HepG2 (cell line): ENCODE measurements at regions not wholly inside any gene's neighbourhood (a gene's known extent, or its start where the extent isn't known, plus 50 kb on each side); places are given as distances from the start of the nearest gene placed in this dataset.

Experiments
- ATAC-seq: fragments of 200-7000 bp; cut with Tn5 transposase; 3 replicates; pipeline ENCODE4 v1.9.1; 2020; ENCODE audit warnings: mild to moderate bottlenecking, moderate library complexity
- BruUV-seq: library from RNA; stranded (reverse); fragments of 400-500 nt; replicated peaks from 2 replicates; lab custom pipeline; 2021; lab: Mats Ljungman, UMichigan
- CTCF ChIA-PET: fragments of 300-600 bp; formaldehyde crosslinking; extraction: SDS; loops from one replicate; lab custom pipeline; 2021; ENCODE audit warnings: low total read pairs, inconsistent platforms, low intra/inter-chr PET ratio; lab: Yijun Ruan, JAX
- POLR2A ChIA-PET: fragments of 350-600 bp; sonication (Branson Sonifier 250); formaldehyde crosslinking; loops from one replicate; lab custom pipeline; 2020; ENCODE audit warnings: antibody characterized with exemption, inconsistent platforms; lab: Yijun Ruan, JAX
- DNase-seq: peaks from one replicate; pipeline ENCODE4 v3.0.0-alpha.2; 2015; ENCODE audit warnings: low spot score
- FAIRE-seq: peaks from 3 replicates; lab custom pipeline; 2011; peaks lifted over from hg19 to GRCh38; lab: Jason Lieb, UNC
- H2AFZ ChIP-seq: one replicate; pipeline ENCODE4 v1.6.1; 2011; ENCODE audit warnings: low read length, inconsistent platforms
- H3K27ac ChIP-seq: fragments of 300-600 bp; 3 replicates; pipeline ENCODE4 v1.8.0; 2011; ENCODE audit warnings: mixed run types, mild to moderate bottlenecking, mixed read lengths, low read length, inconsistent platforms; ENCODE audit not compliant: insufficient read depth; ENCODE audit errors: extremely low read length
- H3K27me3 ChIP-seq, 2 experiments: fragments of 200-600 bp in 1 of 2; 2 replicates in 1 of 2; 3 replicates in 1 of 2; pipeline versions ENCODE4 v1.6.0 to v1.8.0; 2011; ENCODE audit warnings: low read length in 2 of 2, mild to moderate bottlenecking in 2 of 2, moderate library complexity in 2 of 2, inconsistent platforms in 1 of 2; ENCODE audit not compliant: insufficient read depth in 2 of 2, control insufficient read depth in 1 of 2
- H3K36me3 ChIP-seq, 2 experiments: fragments of 200-600 bp in 1 of 2; replicated peaks in 1 of 2; 2 replicates in 1 of 2; 3 replicates in 1 of 2; pipeline versions ENCODE4 v1.5.1 to v1.8.0; 2011; ENCODE audit warnings: low read length in 2 of 2, inconsistent platforms in 1 of 2; ENCODE audit not compliant: insufficient read depth in 2 of 2, control insufficient read depth in 1 of 2
- H3K4me1 ChIP-seq: 2 replicates; pipeline ENCODE4 v1.5.1; 2012; ENCODE audit warnings: low read length, inconsistent platforms; ENCODE audit not compliant: insufficient read depth
- H3K4me2 ChIP-seq: 2 replicates; pipeline ENCODE4 v1.6.0; 2011; ENCODE audit warnings: low read depth, low read length, inconsistent platforms
- H3K4me3 ChIP-seq, 3 experiments: fragments of 200-600 bp in 1 of 3; sonication (generic), shearing (Covaris generic) in 1 of 3; replicated peaks in 1 of 3; 2 replicates each; pipeline ENCODE4 v1.5.1; 2011 to 2016; ENCODE audit warnings: low read length in 3 of 3, inconsistent platforms in 2 of 3, low read depth in 2 of 3, mild to moderate bottlenecking in 2 of 3, control low read depth in 1 of 3, mixed read lengths in 1 of 3; ENCODE audit not compliant: insufficient read depth in 1 of 3
- H3K79me2 ChIP-seq: one replicate; pipeline ENCODE4 v1.6.1; 2011; ENCODE audit warnings: low read length, inconsistent platforms; ENCODE audit not compliant: insufficient read depth
- H3K9ac ChIP-seq: 2 replicates; pipeline ENCODE4 v1.6.0; 2011; ENCODE audit warnings: mild to moderate bottlenecking, low read depth, low read length, inconsistent platforms; ENCODE audit not compliant: insufficient read depth
- H3K9me3 ChIP-seq: 2 replicates; pipeline ENCODE4 v1.5.1; 2012; ENCODE audit warnings: mild to moderate bottlenecking, low read length
- H4K20me1 ChIP-seq: 2 replicates; pipeline ENCODE4 v1.6.0; 2011; ENCODE audit warnings: inconsistent platforms, mild to moderate bottlenecking, low read length, moderate library complexity; ENCODE audit not compliant: insufficient read depth
- CEBPB ChIP-seq: IDR thresholded peaks from 2 replicates; pipeline ENCODE4 v1.6.1; 2011; ENCODE audit warnings: low read depth, low read length, improper control_type of control experiment, borderline replicate concordance
- HBP1 ChIP-seq: IDR thresholded peaks from 2 replicates; pipeline ENCODE4 v1.6.1; 2016; ENCODE audit warnings: low read depth, control low read depth
- IRF2 ChIP-seq: IDR thresholded peaks from 2 replicates; pipeline ENCODE4 v1.6.1; 2018; ENCODE audit warnings: missing genetic modification reagents, missing compliant biosample characterization
- KAT8 ChIP-seq: IDR thresholded peaks from 2 replicates; pipeline ENCODE4 v1.6.1; 2016; ENCODE audit warnings: missing genetic modification reagents, missing compliant biosample characterization
- MXD1 ChIP-seq: sonication (generic); formaldehyde crosslinking; IDR thresholded peaks from 2 replicates; pipeline ENCODE4 v1.4.0; 2020; ENCODE audit warnings: mild to moderate bottlenecking, missing genetic modification reagents
- NONO ChIP-seq, 2 experiments: fragments of 450-650 bp in 1 of 2; sonication (generic) in 1 of 2; formaldehyde crosslinking in 1 of 2; IDR thresholded peaks in 1 of 2; conservative IDR thresholded peaks in 1 of 2; 2 replicates each; pipeline versions ENCODE4 v1.6.1 to v1.8.0; 2017 to 2022; ENCODE audit warnings: mild to moderate bottlenecking in 1 of 2, missing genetic modification reagents in 1 of 2, moderate library complexity in 1 of 2
- REXO4 ChIP-seq: sonication (generic); formaldehyde crosslinking; IDR thresholded peaks from 2 replicates; pipeline ENCODE4 v1.8.0; 2022; ENCODE audit warnings: missing genetic modification reagents, mild to moderate bottlenecking, borderline replicate concordance
- RFX5 ChIP-seq: IDR thresholded peaks from 2 replicates; pipeline ENCODE4 v1.6.1; 2011; ENCODE audit warnings: low read depth, low read length, improper control_type of control experiment
- TSC22D2 ChIP-seq: sonication (generic); formaldehyde crosslinking; IDR thresholded peaks from 2 replicates; pipeline ENCODE4 v1.5.1; 2020; ENCODE audit warnings: missing genetic modification reagents, mild to moderate bottlenecking, borderline replicate concordance
- YEATS2 ChIP-seq: sonication (generic); formaldehyde crosslinking; IDR thresholded peaks from 2 replicates; pipeline ENCODE4 v1.4.0; 2020; ENCODE audit warnings: missing genetic modification reagents, borderline replicate concordance
- ZBTB8A ChIP-seq: sonication (generic); formaldehyde crosslinking; IDR thresholded peaks from 2 replicates; pipeline ENCODE4 v1.4.0; 2020; ENCODE audit warnings: mild to moderate bottlenecking, low read depth, missing genetic modification reagents, borderline replicate concordance
- ZNF256 ChIP-seq: sonication (generic); formaldehyde crosslinking; conservative IDR thresholded peaks from 2 replicates; pipeline ENCODE4 v1.4.0; 2020; ENCODE audit warnings: missing genetic modification reagents
- ZNF282 ChIP-seq: fragments of 450-650 bp; IDR thresholded peaks from 2 replicates; pipeline ENCODE4 v1.6.1; 2018; ENCODE audit not compliant: partially characterized antibody
- ZNF484 ChIP-seq: sonication (generic); formaldehyde crosslinking; IDR thresholded peaks from 2 replicates; pipeline ENCODE4 v1.5.1; 2020; ENCODE audit warnings: mild to moderate bottlenecking, low read depth, missing genetic modification reagents, borderline replicate concordance
- ZNF530 ChIP-seq: sonication (generic); formaldehyde crosslinking; IDR thresholded peaks from 2 replicates; pipeline ENCODE4 v1.5.0; 2020; ENCODE audit warnings: low read depth, mild to moderate bottlenecking, missing genetic modification reagents
- ZNF558 ChIP-seq: sonication (generic); formaldehyde crosslinking; IDR thresholded peaks from 2 replicates; pipeline ENCODE4 v1.9.0; 2022; ENCODE audit warnings: mild to moderate bottlenecking, missing genetic modification reagents, borderline replicate concordance
- ZNF619 ChIP-seq: sonication (generic); formaldehyde crosslinking; IDR thresholded peaks from 2 replicates; pipeline ENCODE4 v1.4.0; 2020; ENCODE audit warnings: mild to moderate bottlenecking, missing genetic modification reagents
- ZNF670 ChIP-seq: sonication (generic); formaldehyde crosslinking; IDR thresholded peaks from 2 replicates; pipeline ENCODE4 v1.8.0; 2022; ENCODE audit warnings: mild to moderate bottlenecking, missing genetic modification reagents, borderline replicate concordance
- ZNF841 ChIP-seq: sonication (generic); formaldehyde crosslinking; IDR thresholded peaks from 2 replicates; pipeline ENCODE4 v1.8.1; 2023; ENCODE audit warnings: missing genetic modification reagents, borderline replicate concordance
- WGBS: methylation state at CpG from one replicate; pipeline ENCODE4 v1.1.6; 2017; ENCODE audit warnings: low lambda C conversion rate; 5-methylcytosine and 5-hydroxymethylcytosine counted together
- in situ Hi-C: cut with HindIII; loops from 2 replicates; pipeline ENCODE4 v1.10.0; 2017; ENCODE audit warnings: low pct_unique_long_range_greater_than_20kb; ENCODE audit not compliant: extremely low pct_ligation_motif_present
- intact Hi-C: fragments of 100-400 bp; cut with micrococcal nuclease; formaldehyde crosslinking; loops from one replicate; pipeline ENCODE4 v1.10.0; 2022; ENCODE audit not compliant: unreplicated experiment

DNA sequence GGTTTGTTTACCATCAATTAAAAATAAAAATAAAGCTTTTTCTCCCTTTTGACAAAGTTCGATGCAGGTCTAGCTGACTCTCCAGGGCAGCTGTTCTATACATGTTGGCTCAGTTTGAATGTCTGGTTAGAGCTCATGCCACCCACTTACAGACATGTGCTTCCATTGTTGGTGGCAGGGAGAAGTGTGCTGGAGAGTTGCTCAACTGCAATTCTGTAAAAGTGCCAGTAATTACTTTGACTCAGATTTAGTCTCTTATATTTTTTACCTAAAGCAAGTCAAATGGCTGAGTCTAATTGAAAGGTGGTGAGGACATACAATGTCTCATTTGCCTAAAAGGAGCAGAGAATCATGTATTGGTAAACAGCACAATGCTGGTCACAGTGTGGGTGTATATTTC is 609.1 kb upstream of the SYT4 start:
- ATAC-seq (no peak), DNase-seq (no peak), FAIRE-seq (no peak)
- ChIA-PET POLR2A (no interaction called here), CTCF (no interaction called here)
- no peak for TF ChIP-seq TSC22D2
- no peak overlapping the region for H3K4me3 ChIP-seq
- no peaks in the 10 kb centered on the region for H3K36me3 ChIP-seq
- no peak overlapping the region for H2AFZ ChIP-seq
- no peak overlapping the region for H3K4me2 ChIP-seq
- no TSS peak for BruUV-seq
- 30% methylated on average over 1 of the region's 1 CpG for WGBS
- H3K27ac ChIP-seq: no peak overlapping the region
- no peaks in the 10 kb centered on the region for H3K4me1 ChIP-seq
- in situ Hi-C loops: no loop called here
- peaks cover 80% of the 10 kb centered on the region for H3K9me3 ChIP-seq
- no peak overlapping the region for H3K9ac ChIP-seq
- H3K79me2 ChIP-seq: no peaks in the 10 kb centered on the region
- no peaks in the 10 kb centered on the region for H4K20me1 ChIP-seq
- intact Hi-C loops: no loop called here
- no peaks in the 10 kb centered on the region for H3K27me3 ChIP-seq

GRCh38 chr18:43887491-43887890 is 610.2 kb upstream of the SYT4 start:
- Histone ChIP-seq H3K9ac (no peak overlapping the region), H3K9me3 (peaks cover 69% of the 10 kb centered on the region), H3K27ac (no peak overlapping the region), H3K27me3 (no peaks in the 10 kb centered on the region), H4K20me1 (no peaks in the 10 kb centered on the region), H3K79me2 (no peaks in the 10 kb centered on the region), H2AFZ (no peak overlapping the region), H3K4me1 (no peaks in the 10 kb centered on the region), H3K4me2 (no peak overlapping the region), H3K36me3 (no peaks in the 10 kb centered on the region), H3K4me3 (no peak overlapping the region)
- CTCF ChIA-PET: no interaction called here
- POLR2A ChIA-PET: no interaction called here
- FAIRE-seq: no peak
- in situ Hi-C loops: no loop called here
- no peak for ATAC-seq
- DNase-seq: no peak
- intact Hi-C loops: no loop called here
- 0% methylated on average over 2 of the region's 2 CpGs for WGBS
- no TSS peak for BruUV-seq
- TF ChIP-seq NONO (IDR thresholded peaks at IDR 0.05): no peak
- TF ChIP-seq NONO (CRISPR knock-in tag; conservative IDR thresholded peaks at IDR 0.05): no peak
- no peak for TF ChIP-seq ZNF530 (CRISPR knock-in tag)
- TF ChIP-seq ZNF558: no peak
- no peak for TF ChIP-seq REXO4 (CRISPR knock-in tag)
- TF ChIP-seq ZNF282: no peak
- TF ChIP-seq HBP1 (CRISPR knock-in tag): no peak
- no peak for TF ChIP-seq ZNF256 (CRISPR knock-in tag)
- TF ChIP-seq ZNF484 (CRISPR knock-in tag): no peak
- no peak for TF ChIP-seq ZNF841
- no peak for TF ChIP-seq ZNF619 (CRISPR knock-in tag)
- no peak for TF ChIP-seq ZBTB8A
- TF ChIP-seq CEBPB: no peak
- no peak for TF ChIP-seq IRF2 (CRISPR knock-in tag)
- TF ChIP-seq RFX5: no peak
- TF ChIP-seq ZNF670 (CRISPR knock-in tag): no peak
- TF ChIP-seq MXD1 (CRISPR knock-in tag): no peak
- no peak for TF ChIP-seq YEATS2 (CRISPR knock-in tag)
- no peak for TF ChIP-seq KAT8 (CRISPR knock-in tag)
